HG03060 (cell line): ENCODE measurements at regions not wholly inside any gene's neighbourhood (a gene's known extent, or its start where the extent isn't known, plus 50 kb on each side); places are given as distances from the start of the nearest gene placed in this dataset.

ENCODE experiments used
- ATAC-seq: cut with Tn5 transposase; IDR thresholded peaks from one replicate; pipeline ENCODE4 v1.9.1; 2021; ENCODE audit warnings: low read depth, moderate number of reproducible peaks; ENCODE audit not compliant: unreplicated experiment

DNA sequence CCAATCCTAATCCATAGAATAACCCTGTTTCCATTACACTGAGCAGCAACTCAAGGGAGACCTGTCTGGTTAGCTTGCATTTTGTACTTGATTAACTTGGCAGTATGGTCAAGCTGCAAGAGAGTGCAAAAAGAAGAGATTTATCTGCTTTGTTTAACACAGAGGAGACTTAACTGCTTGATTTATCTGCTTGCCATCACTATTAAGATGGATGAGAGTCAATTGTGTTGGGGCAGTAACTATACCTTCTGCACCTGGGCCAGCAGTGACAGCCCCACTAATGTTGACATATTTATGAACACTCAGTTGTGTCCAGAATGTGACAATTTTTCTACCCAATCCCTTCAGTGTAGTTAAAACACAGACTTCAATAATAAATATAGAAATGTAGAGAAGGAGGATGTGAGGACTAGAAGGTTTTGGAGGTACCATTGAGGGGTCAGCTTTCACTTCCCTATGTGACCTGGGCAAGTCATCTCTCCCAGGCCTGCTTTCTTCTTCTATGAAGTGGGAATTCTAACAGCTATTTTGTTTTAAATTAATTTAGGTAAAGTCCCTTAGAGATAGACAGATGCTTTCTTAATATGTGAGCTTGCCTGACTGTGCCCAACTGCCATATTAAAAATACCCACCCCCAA lies 159.1 kb upstream of the KCNK2 start:
- no peak for ATAC-seq

DNA sequence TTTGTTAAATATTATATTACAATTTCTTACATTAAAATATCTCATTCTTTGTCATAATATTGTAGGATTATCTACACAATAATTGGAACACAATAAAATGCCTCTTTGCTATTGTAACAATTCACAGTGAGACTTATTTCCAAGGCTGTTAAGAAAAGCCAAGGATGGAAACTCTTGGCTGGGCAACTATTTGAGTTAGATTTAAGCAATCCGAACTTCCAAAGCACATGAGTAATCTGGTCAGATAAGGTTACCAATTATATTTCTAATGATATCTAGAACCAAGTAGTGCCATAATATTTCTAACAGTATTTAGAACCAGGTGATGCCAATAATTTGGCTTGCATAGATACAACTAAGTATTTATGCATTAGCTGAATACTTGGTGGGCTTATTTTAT lies 154.7 kb upstream of the KCNK2 start:
- no peak for ATAC-seq

DNA sequence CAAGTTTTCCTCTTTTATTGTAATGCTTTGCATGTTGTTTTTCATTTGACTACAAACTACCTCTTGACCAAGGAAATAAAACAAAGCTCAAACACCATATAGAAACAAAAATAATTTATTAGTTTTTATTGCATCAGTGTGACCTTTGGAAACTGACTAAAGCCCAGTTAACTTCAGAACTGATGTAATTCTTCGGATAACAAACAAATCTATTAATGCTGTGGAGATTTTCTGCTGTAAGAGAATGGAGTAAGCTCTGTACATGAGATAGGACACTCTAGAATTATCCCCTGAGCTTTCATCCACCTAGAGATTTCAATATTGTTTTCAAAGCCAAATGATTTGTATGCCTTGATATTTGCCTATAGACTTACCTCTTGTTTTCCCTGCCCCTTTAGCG lies 154.0 kb upstream of the KCNK2 start:
- ATAC-seq, result no peak

DNA sequence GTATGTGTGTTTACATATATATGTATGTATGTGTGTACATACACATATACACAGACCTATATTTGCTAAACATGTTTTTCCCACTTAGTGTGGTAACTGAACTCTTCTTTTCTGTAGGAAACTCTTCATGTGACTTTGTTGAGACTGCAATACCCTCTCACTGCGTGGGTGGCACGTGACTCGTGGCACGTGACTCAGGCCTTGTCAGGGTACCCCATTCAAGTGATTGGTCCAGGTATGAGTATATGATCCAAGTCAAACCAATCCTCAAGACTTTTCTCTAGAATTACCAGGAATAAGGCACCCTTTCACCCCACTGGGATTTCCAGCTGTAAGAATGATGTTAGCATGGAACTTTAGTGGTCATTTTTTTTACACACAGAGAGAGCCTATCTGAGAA lies 149.2 kb upstream of the KCNK2 start:
- ATAC-seq, result no peak

DNA sequence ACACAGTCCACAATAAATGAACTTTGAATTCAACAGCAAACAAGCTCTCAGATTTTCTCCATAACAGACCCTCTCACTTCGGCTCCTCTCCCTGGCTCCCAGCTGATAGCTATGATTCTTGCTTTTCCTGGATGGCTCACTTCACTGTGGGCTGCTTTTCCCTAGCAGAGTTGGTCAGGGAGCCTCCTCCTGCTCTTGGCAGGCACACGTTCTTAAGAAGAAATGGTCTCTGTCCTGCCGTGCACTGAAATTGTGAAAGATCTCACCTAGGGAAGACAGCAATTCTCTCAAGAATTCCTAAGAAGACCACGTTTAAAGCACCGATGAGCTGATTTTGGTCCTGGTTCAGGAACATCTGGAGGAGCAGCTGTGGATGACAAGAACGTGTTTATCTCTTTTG lies 148.5 kb upstream of the KCNK2 start:
- ATAC-seq, result no peak

DNA sequence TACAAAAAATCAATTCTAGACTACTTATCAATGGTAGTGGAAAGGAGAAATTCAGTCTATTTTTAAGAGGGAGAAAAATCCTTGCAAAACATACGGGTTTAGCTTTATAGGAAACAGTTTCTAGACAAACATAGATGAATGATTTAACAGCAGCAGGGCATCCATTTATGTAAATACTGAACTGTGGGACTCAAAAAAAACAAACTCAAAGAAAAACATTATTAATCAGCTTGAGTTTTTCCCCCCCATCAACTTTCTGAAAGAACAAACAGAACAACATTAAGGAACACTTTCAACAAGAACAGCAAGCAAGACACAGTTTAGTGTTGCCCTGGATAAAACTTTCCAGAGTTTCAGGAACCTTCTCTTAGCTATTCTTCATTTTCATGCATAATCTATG lies 147.3 kb upstream of the KCNK2 start:
- ATAC-seq, result no peak

DNA sequence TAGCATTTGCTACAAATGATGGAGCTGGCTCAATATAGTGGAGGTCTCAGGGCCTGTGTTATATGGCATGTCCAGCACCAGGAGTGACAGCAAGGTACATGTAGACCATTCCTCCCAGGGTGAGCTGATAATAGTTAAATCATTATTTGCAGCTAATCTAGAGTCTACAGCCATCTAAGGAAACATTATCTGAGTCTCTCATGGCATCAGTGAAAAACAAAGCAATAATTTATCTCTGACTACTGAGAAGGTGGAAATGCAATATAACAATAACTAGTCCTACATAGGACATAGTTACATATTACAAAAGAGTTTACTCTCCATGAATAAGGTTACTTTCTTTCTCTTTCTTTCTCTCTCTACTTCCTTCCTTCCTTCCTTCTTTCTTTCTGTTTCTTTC lies 143.4 kb upstream of the KCNK2 start:
- ATAC-seq, result no peak

DNA sequence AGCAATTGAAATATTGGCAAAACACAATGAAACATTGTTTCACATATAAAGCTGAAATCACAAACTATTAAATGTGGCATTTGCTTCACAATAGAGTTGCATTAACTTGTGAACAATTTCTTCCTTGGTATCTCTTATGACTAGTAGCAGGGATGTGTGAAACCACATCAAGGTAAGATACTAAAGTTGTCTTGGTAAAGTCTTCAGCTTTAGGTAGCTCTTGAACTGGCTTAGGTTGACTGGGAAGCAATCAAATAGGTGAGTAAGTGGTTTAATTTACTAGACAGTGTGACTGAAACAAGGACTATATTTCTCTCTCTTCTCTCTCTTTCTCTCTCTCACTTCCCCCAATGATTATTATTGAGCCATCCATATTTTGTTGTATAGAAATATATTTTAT lies 141.5 kb upstream of the KCNK2 start:
- ATAC-seq, result no peak

DNA sequence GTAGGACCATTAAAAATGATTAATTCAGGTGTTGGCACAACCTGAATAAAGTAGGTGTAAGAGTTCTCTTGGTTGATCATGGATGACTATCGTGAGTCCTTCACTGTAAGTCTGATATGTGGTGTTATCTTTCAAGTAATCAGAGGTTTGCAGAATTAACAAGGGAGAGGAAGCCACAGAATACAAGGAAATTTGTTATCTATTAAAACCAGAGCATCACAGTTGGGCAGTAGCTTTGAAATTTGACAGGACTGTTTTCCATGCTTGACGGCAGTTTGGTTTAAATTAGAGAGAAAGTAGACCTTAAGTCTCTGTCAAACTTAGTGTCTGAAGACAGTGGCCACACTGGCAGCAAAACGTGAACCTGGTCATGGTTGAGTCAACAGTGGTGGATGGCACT lies 139.5 kb upstream of the KCNK2 start:
- no peak for ATAC-seq

DNA sequence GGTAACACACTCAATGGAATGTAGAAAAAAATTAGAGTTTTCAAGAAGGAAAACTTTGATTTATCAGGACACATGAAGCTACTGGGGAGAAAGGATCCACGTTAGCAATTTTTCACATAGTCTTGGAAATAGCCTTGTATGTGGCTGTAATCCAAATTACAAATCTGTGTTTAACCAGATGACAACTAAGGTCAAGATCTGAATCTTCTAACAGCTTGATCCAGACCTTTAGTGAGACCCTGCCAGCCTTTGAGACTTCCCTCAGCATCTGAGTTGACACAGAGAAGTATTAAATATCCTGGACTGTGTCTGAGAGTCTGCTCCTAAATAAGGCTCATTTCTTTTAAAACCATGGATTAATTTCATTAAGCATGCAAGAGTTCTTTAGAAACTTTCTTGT lies 135.9 kb upstream of the KCNK2 start:
- no peak for ATAC-seq

DNA sequence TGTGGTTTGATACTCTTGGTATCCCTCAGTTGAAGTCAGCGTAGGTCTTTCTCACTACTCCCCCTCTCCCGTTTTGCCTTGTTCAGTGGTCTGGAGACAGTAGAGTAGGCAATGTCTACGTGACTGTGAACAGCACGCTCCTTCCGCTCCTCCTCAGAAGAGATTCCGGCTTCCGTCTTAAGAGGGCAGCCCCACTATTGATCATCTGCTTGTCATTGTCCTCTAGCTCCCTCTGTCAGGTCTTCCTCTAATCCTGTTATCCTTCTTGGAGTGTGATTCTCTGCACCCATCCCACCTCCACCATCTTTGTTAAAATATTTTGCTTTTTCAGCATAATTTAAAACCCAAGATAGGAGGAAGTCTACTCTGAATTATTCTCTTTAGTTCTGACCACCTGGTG lies 129.9 kb upstream of the KCNK2 start:
- ATAC-seq, result no peak

DNA sequence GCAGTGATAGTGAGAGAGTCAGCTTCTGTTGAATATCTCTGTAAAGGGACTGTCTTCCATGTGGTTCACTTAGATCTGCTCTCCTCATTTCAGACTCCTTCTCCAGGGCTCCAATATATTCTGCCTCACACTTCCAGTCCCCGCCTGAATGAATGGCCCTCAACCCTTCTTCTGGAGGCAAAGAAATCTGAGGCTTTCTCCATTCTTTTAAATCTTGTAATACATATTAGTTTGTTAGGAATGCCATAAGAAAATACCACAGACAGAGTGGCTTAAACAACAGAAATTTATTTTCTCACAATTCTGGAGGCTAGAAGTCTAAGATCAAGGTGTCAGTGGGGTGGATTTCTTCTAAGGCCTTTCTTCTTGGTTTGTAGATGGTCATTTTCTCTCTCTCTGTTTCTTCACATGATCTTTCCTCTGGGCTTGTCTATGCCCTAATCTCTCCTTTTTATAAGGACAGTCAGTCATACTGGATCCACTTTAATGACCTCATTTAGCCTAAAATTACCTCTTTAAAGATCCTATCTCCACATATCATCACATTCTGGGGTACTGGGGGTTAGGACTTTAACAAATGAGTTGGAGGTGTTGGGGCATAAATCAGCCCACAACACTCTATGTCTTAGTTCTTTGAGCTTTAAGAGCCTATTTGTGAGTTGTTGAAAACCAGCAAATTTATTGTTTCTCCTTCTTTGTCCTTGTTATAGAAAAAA lies 128.5 kb upstream of the KCNK2 start:
- no peak for ATAC-seq

DNA sequence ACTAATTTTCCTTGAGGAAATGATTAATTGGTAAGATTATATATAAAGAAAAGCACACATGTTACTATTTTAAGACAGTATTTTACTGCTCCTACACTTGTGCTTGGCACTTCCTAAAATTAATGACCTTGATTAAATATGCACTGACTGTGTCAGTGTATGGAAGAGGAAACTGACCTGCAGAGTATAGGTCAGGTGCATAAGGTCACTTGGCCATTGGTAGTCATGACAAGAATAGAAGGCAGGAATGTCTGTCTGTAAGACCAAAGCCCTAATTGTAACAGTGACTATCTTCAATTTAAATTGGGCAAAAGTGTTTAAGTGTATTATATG lies 128.0 kb upstream of the KCNK2 start:
- no peak for ATAC-seq

DNA sequence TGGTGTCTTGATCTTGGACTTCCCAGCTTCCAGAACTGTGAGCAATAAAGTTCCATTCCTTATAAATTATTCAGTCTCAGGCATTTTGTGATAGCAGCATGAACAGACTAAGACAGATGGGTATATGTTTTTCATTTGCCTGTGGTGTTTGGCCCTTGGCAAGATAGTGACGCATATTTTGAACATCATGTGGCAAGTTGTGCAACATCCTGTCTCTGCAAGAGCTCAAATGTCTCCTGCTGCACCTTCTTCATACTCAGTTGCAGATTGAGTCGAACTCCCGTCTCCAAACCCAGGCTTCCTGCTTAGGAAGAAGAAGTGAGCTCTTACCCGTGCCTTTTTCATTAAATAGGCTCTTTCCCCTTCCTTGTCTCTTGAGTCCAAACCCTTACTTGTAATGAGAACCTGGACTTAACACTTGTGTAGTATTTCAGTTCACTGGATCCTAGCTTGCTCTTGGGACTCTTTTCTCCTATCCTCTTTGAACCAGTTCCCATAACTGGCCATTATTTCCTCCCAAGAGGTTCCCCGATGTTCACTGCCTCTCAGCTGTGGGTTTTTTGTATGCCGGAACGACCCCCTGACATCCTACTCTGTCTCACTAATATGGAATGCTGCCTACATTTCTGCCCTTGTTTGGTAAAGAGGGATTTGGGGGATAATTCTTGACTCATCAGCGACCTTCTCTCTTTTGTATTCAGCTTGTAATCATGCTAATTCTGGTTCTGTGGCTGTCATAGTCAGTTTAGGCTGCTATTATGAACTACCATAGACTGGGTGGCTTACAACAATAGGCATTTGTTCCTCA lies 125.0 kb upstream of the KCNK2 start:
- no peak for ATAC-seq

DNA sequence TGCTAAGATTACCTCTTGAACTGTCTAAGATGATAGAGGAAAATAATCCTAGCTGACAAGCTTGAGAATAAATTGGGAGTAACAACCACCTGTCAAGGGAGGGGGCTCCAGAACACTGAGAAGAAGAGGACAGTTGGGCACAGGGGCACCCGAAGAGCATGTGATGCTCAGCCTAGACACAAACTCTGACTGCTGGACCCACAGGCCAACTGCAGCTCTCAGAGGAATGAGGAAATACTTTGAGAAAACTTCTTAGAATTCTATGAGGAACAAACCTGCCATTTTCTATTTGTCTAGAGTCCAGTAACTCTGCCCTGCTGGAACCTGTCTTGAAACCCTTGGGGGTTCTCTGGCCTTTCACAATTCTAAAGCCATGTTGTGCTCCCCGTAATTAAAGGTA lies 124.1 kb upstream of the KCNK2 start:
- no peak for ATAC-seq

DNA sequence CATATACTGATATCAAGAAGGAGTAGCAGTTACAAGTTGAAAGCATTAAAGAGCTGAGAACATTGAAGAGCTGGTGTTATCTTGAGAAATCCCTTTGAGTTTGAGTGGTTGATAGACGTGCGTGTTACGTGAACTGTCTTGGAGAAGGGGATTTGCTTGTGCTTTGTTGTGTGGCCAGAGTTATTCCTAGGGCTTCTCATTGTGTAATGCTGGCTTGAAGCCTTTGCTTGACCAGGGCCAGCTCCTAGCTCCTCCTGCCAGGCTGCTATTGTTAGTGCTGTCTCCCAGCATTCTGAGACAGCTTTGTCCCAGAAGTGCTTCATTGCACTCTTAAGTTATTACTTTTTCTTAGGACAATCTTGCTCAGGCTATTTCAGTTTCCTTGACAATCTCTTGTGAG lies 116.2 kb upstream of the KCNK2 start:
- no peak for ATAC-seq

DNA sequence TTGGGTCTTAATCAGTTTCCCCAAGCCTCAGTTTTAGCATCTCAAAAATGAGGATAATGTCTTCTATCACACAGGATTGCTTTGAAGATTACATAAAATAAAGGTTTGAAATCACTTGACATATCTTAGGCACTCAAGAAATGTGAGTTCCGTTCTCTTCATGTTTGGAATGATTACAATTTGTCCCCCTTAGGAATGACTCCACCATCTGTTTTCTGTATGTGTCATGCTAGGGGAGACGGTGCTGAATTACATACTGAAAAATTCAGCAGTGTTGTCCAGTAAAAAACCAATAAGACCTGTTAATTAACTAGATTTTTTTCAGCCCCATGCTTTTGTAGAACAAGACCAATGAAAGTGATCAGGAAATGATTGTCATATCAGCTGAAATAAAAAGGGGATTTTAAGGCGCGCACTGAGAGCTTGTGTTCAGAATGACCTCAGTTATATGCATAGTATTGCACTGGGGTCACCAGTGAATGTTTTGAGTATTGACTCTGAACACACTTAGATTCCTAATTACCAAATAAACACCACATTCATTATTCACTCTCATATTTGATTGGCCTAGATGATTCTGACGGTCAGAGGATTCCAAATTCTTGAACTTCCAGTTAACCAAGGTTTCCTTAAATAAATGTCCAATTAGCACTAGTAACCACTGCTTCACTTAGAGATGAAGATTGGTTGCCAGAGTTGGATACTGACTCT lies 114.5 kb upstream of the KCNK2 start:
- no peak for ATAC-seq

DNA sequence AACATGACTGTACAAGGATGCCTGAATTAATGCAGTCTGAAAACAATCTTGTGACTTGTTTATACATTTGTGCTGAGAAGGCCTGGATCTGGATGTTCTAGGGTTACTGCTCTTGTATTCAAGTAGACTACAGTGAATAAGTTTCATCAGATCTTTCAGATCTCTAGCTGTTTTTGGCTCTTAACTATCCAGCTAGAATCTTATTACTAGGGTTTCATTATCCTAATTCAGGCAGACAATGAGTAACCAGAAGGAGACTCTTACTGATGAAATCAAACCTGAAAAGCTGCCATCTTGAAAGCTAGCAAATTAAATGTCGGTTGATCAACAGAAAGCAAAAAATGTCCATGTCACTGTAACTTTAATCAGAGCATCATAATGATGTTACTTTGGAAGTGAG lies 112.5 kb upstream of the KCNK2 start:
- no peak for ATAC-seq

DNA sequence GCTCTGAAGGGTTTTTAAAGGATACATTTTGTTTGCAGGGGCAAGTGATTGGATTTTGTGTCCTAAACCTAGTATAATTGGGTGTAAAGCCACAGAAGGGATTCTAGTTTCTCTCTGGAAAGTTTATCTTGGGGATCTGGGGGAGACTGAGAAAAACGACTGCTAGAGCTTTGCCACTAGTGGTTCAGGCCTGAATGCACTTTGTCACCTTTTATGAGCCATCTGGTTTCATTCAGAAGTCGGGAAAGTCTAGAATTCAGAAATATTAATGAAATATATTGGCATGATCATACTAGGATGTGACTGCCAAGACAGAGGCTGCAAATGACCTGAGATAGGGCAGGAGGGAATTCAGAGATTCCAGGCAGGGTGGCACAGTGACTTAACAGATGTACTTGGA lies 111.5 kb upstream of the KCNK2 start:
- no peak for ATAC-seq

DNA sequence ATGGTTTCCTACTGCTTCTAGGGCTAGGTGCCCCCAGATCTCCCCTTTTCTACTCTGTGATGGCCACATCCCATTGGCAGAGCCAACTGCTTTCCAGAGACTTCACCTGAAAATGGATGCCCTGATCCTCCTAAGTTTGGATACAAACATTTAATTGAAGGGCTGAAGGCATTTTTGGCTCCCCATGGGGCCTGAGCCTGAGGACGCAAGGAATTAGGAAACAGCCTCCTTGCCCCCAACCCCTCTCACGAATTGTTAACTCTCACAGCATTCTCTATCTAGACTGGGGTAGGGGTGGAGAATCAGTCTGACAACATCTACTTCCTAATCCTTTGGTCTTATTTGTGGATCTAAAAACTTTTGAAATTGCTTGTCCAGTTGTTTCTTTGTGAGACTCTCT lies 108.5 kb upstream of the KCNK2 start:
- ATAC-seq, result no peak

DNA sequence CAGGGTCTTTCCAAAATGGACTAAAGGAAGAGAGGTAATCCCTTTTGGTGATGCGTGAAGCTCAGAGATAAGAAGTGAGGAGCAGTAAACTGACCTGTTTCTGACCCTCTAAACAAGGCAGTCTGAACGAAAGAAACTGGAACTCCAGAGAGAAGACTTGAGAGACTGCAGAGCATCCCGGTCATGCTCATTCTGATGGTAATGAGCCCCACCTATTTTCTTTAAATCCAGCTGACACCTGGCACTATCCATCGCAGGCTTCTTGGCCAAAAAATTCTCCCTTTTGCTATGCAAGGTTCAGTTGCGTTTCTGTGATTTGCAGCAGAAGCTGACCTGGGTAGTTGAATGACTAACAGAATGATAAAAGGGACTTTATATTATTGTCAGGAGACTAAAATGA lies 105.9 kb upstream of the KCNK2 start:
- ATAC-seq, result no peak
